ENCODE measurements at regions not wholly inside any gene's neighbourhood (a gene's known extent, or its start where the extent isn't known, plus 50 kb on each side); places are given as distances from the start of the nearest gene placed in this dataset.
A peak's percentile ranks its signal among the peaks of the same experiment; 100 is the strongest.
"Not testable (repeated sequence)": the region's sequence is repeated elsewhere in the genome, so short reads cannot be mapped to it uniquely, and the experiment has no call there.

GRCh38 chr4:24363751-24364150, 220.6 kb downstream of the DHX15 start:
- Mint-ChIP-seq H3K4me1 (no peaks in the 10 kb centered on the region), H3K36me3 (no peaks in the 10 kb centered on the region), H3K27ac (no peak overlapping the region), H3K27me3 (peaks cover 5% of the 10 kb centered on the region), H3K9me3 (no peaks in the 10 kb centered on the region), H3K4me3 (no peak overlapping the region)
- DNase-seq, result no peak

GRCh38 chr4:24352112-24352511, 232.2 kb downstream of the DHX15 start:
- no peaks in the 10 kb centered on the region for H3K36me3 Mint-ChIP-seq
- no peak for DNase-seq
- no peaks in the 10 kb centered on the region for H3K27me3 Mint-ChIP-seq
- H3K27ac Mint-ChIP-seq, result no peak overlapping the region
- H3K9me3 Mint-ChIP-seq, result peaks cover 2% of the 10 kb centered on the region
- H3K4me3 Mint-ChIP-seq, result no peak overlapping the region
- H3K4me1 Mint-ChIP-seq, result no peaks in the 10 kb centered on the region

- H3K36me3 Mint-ChIP-seq, H3K27me3 Mint-ChIP-seq, H3K4me1 Mint-ChIP-seq, H3K27ac Mint-ChIP-seq, H3K4me3 Mint-ChIP-seq, H3K9me3 Mint-ChIP-seq: not testable (repeated sequence)
- DNase-seq, result peak; percentile 1
Measured at GRCh38 chr4:24349168-24349996, 235.0 kb downstream of the DHX15 start.

- Mint-ChIP-seq H3K4me1 (no peaks in the 10 kb centered on the region), H3K27ac (no peak overlapping the region), H3K9me3 (no peaks in the 10 kb centered on the region), H3K27me3 (no peaks in the 10 kb centered on the region), H3K36me3 (no peaks in the 10 kb centered on the region), H3K4me3 (no peak overlapping the region)
- DNase-seq, result no peak
Measured at GRCh38 chr4:24339260-24339659, 245.1 kb downstream of the DHX15 start.

- Mint-ChIP-seq H3K4me1 (no peaks in the 10 kb centered on the region), H3K36me3 (no peaks in the 10 kb centered on the region), H3K27me3 (no peaks in the 10 kb centered on the region), H3K27ac (no peak overlapping the region), H3K4me3 (no peak overlapping the region), H3K9me3 (no peaks in the 10 kb centered on the region)
- no peak for DNase-seq
Measured at GRCh38 chr4:24337451-24338190, 246.7 kb downstream of the DHX15 start.

- no peaks in the 10 kb centered on the region for H3K27me3 Mint-ChIP-seq
- no peaks in the 10 kb centered on the region for H3K9me3 Mint-ChIP-seq
Measured at GRCh38 chr4:24335616-24336015, 248.7 kb downstream of the DHX15 start.

GRCh38 chr4:24334906-24335305, 249.4 kb downstream of the DHX15 start:
- DNase-seq, result no peak
- no peak overlapping the region for H3K27ac Mint-ChIP-seq
- H3K4me1 Mint-ChIP-seq, result no peaks in the 10 kb centered on the region
- no peaks in the 10 kb centered on the region for H3K36me3 Mint-ChIP-seq
- no peaks in the 10 kb centered on the region for H3K9me3 Mint-ChIP-seq
- no peaks in the 10 kb centered on the region for H3K27me3 Mint-ChIP-seq
- H3K4me3 Mint-ChIP-seq, result no peak overlapping the region

More at GRCh38 chr4:24335616-24336015, 248.7 kb downstream of the DHX15 start:
- H3K27ac Mint-ChIP-seq, result no peak overlapping the region
- DNase-seq, result no peak
- H3K4me3 Mint-ChIP-seq, result no peak overlapping the region
- H3K4me1 Mint-ChIP-seq, result no peaks in the 10 kb centered on the region
- no peaks in the 10 kb centered on the region for H3K36me3 Mint-ChIP-seq

GRCh38 chr4:24330573-24330972, 253.8 kb downstream of the DHX15 start:
- H3K9me3 Mint-ChIP-seq, result no peaks in the 10 kb centered on the region
- no peaks in the 10 kb centered on the region for H3K27me3 Mint-ChIP-seq
- no peak overlapping the region for H3K4me3 Mint-ChIP-seq

GRCh38 chr4:24330172-24330571, 254.2 kb downstream of the DHX15 start:
- Mint-ChIP-seq H3K27ac (no peak overlapping the region), H3K4me3 (no peak overlapping the region), H3K36me3 (no peaks in the 10 kb centered on the region), H3K9me3 (no peaks in the 10 kb centered on the region), H3K4me1 (no peaks in the 10 kb centered on the region), H3K27me3 (no peaks in the 10 kb centered on the region)
- DNase-seq, result no peak

More at GRCh38 chr4:24330573-24330972, 253.8 kb downstream of the DHX15 start:
- Mint-ChIP-seq H3K4me1 (no peaks in the 10 kb centered on the region), H3K27ac (no peak overlapping the region), H3K36me3 (no peaks in the 10 kb centered on the region)
- DNase-seq, result no peak

- no peaks in the 10 kb centered on the region for H3K9me3 Mint-ChIP-seq
- DNase-seq, result no peak
- H3K4me1 Mint-ChIP-seq, result no peaks in the 10 kb centered on the region
- no peaks in the 10 kb centered on the region for H3K36me3 Mint-ChIP-seq
- no peaks in the 10 kb centered on the region for H3K27me3 Mint-ChIP-seq
- no peak overlapping the region for H3K4me3 Mint-ChIP-seq
- H3K27ac Mint-ChIP-seq, result no peak overlapping the region
Measured at GRCh38 chr4:24328711-24329110, 255.6 kb downstream of the DHX15 start.

- no peak for DNase-seq
- H3K4me3 Mint-ChIP-seq, result no peak overlapping the region
- no peak overlapping the region for H3K27ac Mint-ChIP-seq
- H3K27me3 Mint-ChIP-seq, result no peaks in the 10 kb centered on the region
- H3K4me1 Mint-ChIP-seq, result no peaks in the 10 kb centered on the region
- no peaks in the 10 kb centered on the region for H3K36me3 Mint-ChIP-seq
- no peaks in the 10 kb centered on the region for H3K9me3 Mint-ChIP-seq
Measured at GRCh38 chr4:24328310-24328709, 256.0 kb downstream of the DHX15 start.

- H3K9me3 Mint-ChIP-seq, result no peaks in the 10 kb centered on the region
Measured at GRCh38 chr4:24322995-24323394, 261.4 kb downstream of the DHX15 start.

GRCh38 chr4:24322511-24322910, 261.8 kb downstream of the DHX15 start:
- DNase-seq, result no peak
- no peaks in the 10 kb centered on the region for H3K9me3 Mint-ChIP-seq
- H3K27me3 Mint-ChIP-seq, result no peaks in the 10 kb centered on the region
- H3K36me3 Mint-ChIP-seq, result no peaks in the 10 kb centered on the region
- no peak overlapping the region for H3K27ac Mint-ChIP-seq
- H3K4me3 Mint-ChIP-seq, result no peak overlapping the region
- H3K4me1 Mint-ChIP-seq, result no peaks in the 10 kb centered on the region

More at GRCh38 chr4:24322995-24323394, 261.4 kb downstream of the DHX15 start:
- no peak for DNase-seq
- Mint-ChIP-seq H3K36me3 (no peaks in the 10 kb centered on the region), H3K27me3 (no peaks in the 10 kb centered on the region), H3K27ac (no peak overlapping the region), H3K4me3 (no peak overlapping the region), H3K4me1 (no peaks in the 10 kb centered on the region)

GRCh38 chr4:24321616-24322015, 262.7 kb downstream of the DHX15 start:
- no peak for DNase-seq
- H3K27me3 Mint-ChIP-seq, result no peaks in the 10 kb centered on the region
- no peaks in the 10 kb centered on the region for H3K36me3 Mint-ChIP-seq
- no peak overlapping the region for H3K27ac Mint-ChIP-seq
- H3K4me3 Mint-ChIP-seq, result no peak overlapping the region
- no peaks in the 10 kb centered on the region for H3K4me1 Mint-ChIP-seq
- H3K9me3 Mint-ChIP-seq, result no peaks in the 10 kb centered on the region

GRCh38 chr4:24321131-24321530, 263.2 kb downstream of the DHX15 start:
- no peaks in the 10 kb centered on the region for H3K36me3 Mint-ChIP-seq
- H3K27me3 Mint-ChIP-seq, result no peaks in the 10 kb centered on the region
- no peaks in the 10 kb centered on the region for H3K4me1 Mint-ChIP-seq

GRCh38 chr4:24319387-24319786, 265.0 kb downstream of the DHX15 start:
- no peaks in the 10 kb centered on the region for H3K9me3 Mint-ChIP-seq
- no peaks in the 10 kb centered on the region for H3K4me1 Mint-ChIP-seq
- no peak overlapping the region for H3K27ac Mint-ChIP-seq
- DNase-seq, result no peak
- H3K4me3 Mint-ChIP-seq, result no peak overlapping the region
- H3K36me3 Mint-ChIP-seq, result no peaks in the 10 kb centered on the region
- H3K27me3 Mint-ChIP-seq, result no peaks in the 10 kb centered on the region

More at GRCh38 chr4:24321131-24321530, 263.2 kb downstream of the DHX15 start:
- no peak overlapping the region for H3K27ac Mint-ChIP-seq
- no peak for DNase-seq
- H3K9me3 Mint-ChIP-seq, result no peaks in the 10 kb centered on the region
- H3K4me3 Mint-ChIP-seq, result no peak overlapping the region

Measured in activated naive CD8-positive, alpha-beta T cell treated with anti-CD3 and anti-CD28 coated beads for 36 hours (primary cell).